HFF-Myc (cell line): ENCODE measurements at regions not wholly inside any gene's neighbourhood (a gene's known extent, or its start where the extent isn't known, plus 50 kb on each side); places are given as distances from the start of the nearest gene placed in this dataset.
"Not testable (repeated sequence)": the region's sequence is repeated elsewhere in the genome, so short reads cannot be mapped to it uniquely, and the experiment has no call there.

Experiments used
- DNase-seq: peaks from one replicate; pipeline ENCODE4 v3.0.0-alpha.2; 2011; ENCODE audit warnings: low read depth; ENCODE audit errors: extremely low read depth
- H3K4me3 ChIP-seq: replicated peaks from 2 replicates; pipeline ENCODE4 v1.5.1; 2011; ENCODE audit warnings: low read depth, mild to moderate bottlenecking, control low read depth, low read length
- TF ChIP-seq, protein P1 (sequence below): IDR thresholded peaks from 2 replicates; pipeline ENCODE4 v1.5.1; 2012; ENCODE audit warnings: mild to moderate bottlenecking, low read depth, low read length, control low read depth; ENCODE audit errors: missing control alignments

DNA sequence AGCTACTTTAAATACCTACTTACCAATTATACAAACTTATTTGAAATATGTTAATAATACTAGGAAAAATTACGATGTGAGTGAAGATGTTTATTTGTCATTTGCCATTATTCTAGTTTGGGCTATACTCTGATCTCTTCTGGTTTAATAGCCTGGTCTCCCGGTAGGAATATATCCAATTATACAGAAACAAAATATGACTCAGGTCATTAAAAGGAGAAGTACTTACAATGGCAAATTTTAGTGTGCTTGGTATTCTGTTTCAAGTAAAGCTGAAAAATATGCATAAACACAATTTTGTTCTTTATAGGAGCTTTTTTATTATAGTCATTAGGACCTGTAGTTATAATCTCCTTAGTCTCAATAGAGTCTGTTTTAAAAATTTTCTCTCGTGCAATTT is 176.8 kb downstream of the SLCO4C1 start:
- TF ChIP-seq, protein P1, sequence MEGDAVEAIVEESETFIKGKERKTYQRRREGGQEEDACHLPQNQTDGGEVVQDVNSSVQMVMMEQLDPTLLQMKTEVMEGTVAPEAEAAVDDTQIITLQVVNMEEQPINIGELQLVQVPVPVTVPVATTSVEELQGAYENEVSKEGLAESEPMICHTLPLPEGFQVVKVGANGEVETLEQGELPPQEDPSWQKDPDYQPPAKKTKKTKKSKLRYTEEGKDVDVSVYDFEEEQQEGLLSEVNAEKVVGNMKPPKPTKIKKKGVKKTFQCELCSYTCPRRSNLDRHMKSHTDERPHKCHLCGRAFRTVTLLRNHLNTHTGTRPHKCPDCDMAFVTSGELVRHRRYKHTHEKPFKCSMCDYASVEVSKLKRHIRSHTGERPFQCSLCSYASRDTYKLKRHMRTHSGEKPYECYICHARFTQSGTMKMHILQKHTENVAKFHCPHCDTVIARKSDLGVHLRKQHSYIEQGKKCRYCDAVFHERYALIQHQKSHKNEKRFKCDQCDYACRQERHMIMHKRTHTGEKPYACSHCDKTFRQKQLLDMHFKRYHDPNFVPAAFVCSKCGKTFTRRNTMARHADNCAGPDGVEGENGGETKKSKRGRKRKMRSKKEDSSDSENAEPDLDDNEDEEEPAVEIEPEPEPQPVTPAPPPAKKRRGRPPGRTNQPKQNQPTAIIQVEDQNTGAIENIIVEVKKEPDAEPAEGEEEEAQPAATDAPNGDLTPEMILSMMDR: no peak
- no peak for DNase-seq
- H3K4me3 ChIP-seq: no peak overlapping the region

DNA sequence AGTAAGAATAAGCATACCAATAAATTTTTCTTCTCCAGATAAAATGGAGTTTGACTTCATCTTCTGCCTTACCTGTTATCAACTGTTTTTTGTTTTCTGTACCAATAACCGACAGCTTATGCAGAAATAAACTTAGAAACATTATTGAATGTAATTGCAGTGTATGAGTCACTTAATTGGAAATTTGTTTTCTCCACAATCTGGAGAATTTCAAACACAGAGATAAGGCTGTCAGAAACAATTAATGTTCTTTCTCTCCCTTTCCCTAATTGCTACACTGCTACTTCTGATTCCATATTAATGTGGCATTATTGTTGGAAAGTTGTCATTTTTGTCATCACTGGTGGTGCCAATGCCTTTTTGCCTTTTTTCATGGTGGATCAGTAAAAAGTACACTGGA is 180.3 kb downstream of the SLCO4C1 start:
- no peak overlapping the region for H3K4me3 ChIP-seq
- no peak for DNase-seq
- TF ChIP-seq, protein P1: no peak

DNA sequence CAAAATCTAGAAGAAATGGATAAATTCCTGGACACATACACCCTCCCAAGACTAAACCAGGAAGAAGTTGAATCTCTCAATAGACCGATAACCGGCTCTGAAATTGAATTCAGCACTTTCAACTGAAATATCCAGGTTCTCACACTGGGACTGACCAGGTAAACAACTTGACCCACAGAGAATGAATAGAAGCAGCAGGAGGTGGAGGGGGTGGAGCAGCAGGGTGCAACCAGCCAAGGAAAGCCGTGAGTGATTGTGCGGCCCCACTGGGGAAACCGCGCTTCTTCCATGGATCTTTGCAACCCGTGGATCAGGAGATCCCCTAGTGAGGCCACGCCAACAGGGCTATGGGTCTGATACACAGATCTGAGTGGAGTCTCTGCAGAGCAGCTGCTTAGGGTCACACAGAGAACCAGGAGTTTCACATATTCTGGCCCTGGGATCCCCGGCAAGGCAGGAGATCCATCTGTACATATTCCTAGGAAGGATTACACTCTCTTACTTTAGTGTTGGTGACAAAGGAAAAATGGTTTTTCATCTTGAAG is 181.5 kb downstream of the SLCO4C1 start:
- H3K4me3 ChIP-seq: no peak overlapping the region
- no peak for DNase-seq
- TF ChIP-seq, protein P1: no peak

DNA sequence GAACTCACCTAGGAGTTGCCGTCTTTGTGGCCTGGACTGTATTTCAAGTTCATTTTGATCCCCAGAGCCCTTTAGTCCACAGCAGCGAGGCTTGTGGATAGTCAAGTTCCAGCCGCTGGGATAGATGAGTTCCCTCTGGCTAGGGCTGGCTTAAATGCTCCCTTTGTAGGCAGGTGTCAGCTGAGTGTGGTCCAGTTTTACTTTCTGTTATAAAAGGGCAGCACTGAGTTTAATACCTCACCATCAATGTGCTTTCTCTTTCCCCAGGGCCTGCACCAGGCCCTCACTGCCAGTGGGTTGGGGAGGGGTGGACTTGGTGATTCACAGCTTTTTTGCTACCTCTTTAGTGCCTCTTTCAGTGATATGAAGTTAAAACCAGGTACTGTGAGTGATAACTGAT is 188.2 kb downstream of the SLCO4C1 start:
- TF ChIP-seq, protein P1: no peak
- DNase-seq: no peak
- no peak overlapping the region for H3K4me3 ChIP-seq

DNA sequence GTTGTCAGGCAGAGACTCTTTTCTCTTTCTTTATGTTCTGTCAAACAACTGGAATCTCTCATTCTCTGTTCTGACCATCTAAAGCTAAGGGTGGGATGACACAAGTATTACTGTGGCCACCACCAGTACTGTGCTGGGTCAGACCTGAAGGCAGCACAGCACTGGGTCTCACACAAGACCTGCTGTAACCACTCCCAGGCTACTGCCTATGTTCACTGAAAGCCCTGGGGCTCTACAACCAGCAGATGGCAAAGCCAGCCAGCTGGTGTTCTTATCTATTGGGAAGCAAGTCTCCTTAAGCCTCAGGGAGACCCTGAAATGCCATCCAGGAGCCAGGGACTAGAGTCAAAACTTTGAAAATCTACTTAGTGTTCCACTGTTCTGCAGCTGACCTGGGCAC is 189.5 kb downstream of the SLCO4C1 start:
- no peak for DNase-seq
- no peak overlapping the region for H3K4me3 ChIP-seq
- TF ChIP-seq, protein P1: no peak

DNA sequence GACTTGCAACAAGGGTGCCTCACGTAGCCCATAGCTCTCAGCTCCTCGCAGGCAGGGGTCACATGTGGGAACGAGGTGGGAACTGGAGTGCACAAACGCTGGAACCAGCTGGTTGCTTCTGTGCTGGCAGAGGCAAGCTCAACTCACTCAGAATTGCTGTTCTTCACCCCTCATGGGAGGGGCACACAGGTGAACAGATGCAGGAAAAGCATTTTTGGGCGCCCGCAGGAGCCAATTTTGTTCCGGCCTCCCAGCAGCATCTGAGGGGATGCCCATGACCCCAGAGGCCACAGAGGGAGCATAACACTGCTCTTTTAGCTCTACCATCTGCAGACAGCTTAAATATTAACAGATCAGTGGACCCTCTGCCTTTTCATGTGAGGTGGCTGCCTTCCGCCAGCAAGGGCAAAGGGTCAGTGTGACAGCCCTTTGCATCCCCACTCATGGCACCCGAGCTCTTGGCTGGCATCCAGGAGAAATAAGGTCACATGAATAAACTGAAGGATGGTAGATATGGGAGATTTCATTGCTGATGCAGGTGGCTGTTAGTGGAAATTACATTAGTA is 196.2 kb downstream of the SLCO4C1 start:
- TF ChIP-seq, protein P1: no peak
- no peak overlapping the region for H3K4me3 ChIP-seq
- no peak for DNase-seq

- DNase-seq, H3K4me3 ChIP-seq: not testable (repeated sequence)
Observed at GRCh38 chr5:102099083-102099482, 197.0 kb downstream of the SLCO4C1 start.

DNA sequence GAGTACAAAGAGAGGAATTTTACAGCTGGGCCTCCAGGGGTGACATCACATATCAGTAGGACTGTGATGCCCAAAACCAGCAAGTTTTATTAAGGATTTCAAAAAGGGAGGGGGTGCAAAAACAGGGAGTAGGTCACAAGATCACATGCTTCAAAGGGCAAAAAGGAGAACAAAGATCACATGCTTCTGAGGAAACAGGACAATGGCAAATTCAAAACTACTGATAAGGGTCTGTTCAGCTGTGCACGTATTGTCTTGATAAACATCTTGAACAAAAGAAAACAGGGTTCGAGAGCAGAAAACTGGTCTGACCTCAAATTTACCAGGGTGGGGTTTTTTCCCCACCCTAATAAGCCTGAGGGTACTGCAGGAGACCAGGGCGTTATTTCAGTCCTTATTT is 197.5 kb downstream of the SLCO4C1 start:
- H3K4me3 ChIP-seq, DNase-seq: not testable (repeated sequence)
